ENCODE measurements at regions not wholly inside any gene's neighbourhood (a gene's known extent, or its start where the extent isn't known, plus 50 kb on each side); places are given as distances from the start of the nearest gene placed in this dataset.

DNA sequence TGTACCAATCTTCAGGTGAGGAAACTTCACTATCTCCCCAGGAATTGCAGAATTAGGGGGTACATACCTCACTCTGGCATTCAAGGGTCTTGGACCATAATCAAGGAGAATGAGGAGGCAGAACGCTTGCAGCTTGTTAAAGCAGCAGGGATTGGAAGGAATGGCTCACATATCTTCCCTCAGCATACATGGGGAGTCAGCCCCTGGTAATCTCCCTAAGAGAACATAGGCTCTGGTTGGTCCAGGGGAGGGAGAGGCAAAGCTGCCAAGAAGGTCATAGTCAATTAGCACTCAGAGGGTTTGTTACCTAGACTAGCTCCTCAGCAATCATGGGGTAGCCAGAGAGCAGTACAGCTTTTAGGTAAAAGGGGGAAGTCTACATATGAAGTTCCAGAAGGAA, 256.8 kb downstream of the INSC start:
- no peak for ATAC-seq
- TF ChIP-seq POLR2A (IDR thresholded peaks at IDR 0.05), result no peak
- TF ChIP-seq, protein P1, sequence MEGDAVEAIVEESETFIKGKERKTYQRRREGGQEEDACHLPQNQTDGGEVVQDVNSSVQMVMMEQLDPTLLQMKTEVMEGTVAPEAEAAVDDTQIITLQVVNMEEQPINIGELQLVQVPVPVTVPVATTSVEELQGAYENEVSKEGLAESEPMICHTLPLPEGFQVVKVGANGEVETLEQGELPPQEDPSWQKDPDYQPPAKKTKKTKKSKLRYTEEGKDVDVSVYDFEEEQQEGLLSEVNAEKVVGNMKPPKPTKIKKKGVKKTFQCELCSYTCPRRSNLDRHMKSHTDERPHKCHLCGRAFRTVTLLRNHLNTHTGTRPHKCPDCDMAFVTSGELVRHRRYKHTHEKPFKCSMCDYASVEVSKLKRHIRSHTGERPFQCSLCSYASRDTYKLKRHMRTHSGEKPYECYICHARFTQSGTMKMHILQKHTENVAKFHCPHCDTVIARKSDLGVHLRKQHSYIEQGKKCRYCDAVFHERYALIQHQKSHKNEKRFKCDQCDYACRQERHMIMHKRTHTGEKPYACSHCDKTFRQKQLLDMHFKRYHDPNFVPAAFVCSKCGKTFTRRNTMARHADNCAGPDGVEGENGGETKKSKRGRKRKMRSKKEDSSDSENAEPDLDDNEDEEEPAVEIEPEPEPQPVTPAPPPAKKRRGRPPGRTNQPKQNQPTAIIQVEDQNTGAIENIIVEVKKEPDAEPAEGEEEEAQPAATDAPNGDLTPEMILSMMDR (IDR thresholded peaks at IDR 0.05), result no peak
- 45 to 76% (median 55%) methylated on average over 1 of the region's 1 CpG for WGBS, 4 donors

DNA sequence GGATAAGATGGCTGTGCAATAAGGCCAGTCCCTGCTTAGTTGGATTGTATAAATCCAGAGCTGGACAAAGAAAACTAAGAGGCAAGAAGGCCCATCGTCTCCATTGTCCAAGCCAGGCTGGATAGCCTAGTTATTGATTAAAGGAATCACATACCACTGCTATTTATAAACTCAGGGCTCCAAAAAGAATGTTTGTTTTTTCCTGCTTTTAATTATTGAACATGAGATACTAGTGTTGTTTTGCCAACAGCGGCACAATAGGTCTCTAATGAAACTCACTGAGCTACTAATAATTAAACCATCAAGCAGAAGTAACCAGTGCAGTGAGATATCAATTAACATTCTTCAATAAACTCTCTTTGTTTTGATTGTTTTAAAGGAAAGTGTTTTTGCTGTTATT, 259.7 kb downstream of the INSC start:
- intact Hi-C loops (cut with DNase I), result no loop called here
- TF ChIP-seq POLR2A (IDR thresholded peaks at IDR 0.05), result no peak
- TF ChIP-seq, protein P1 (IDR thresholded peaks at IDR 0.05), result no peak
- DNase-seq, result no peak
- ATAC-seq, result no peak
- WGBS, 4 donors, result 79 to 96% (median 82%) methylated on average over 2 of the region's 2 CpGs
- Histone ChIP-seq H3K4me1 (no peaks in the 10 kb centered on the region), H3K36me3 (no peaks in the 10 kb centered on the region), H3K9me3 (peaks cover 0 to 18% (median 2%) of the 10 kb centered on the region in 12 donors), H3K27me3 (peaks cover 0 to 2% (median 0%) of the 10 kb centered on the region in 9 donors), H3K27ac (no peak overlapping the region), H3K4me3 (no peak overlapping the region)

More for the DNA sequence above, 256.8 kb downstream of the INSC start:
- H3K9me3 ChIP-seq, result no peaks in the 10 kb centered on the region
- H3K36me3 ChIP-seq, result no peaks in the 10 kb centered on the region
- H3K4me1 ChIP-seq, result no peaks in the 10 kb centered on the region
- no peak overlapping the region for H3K4me3 ChIP-seq
- H3K27me3 ChIP-seq, result peaks cover 0 to 2% (median 0%) of the 10 kb centered on the region in 9 donors
- H3K27ac ChIP-seq, result no peak overlapping the region
- no peak for DNase-seq
- intact Hi-C loops (cut with DNase I), result no loop called here

DNA sequence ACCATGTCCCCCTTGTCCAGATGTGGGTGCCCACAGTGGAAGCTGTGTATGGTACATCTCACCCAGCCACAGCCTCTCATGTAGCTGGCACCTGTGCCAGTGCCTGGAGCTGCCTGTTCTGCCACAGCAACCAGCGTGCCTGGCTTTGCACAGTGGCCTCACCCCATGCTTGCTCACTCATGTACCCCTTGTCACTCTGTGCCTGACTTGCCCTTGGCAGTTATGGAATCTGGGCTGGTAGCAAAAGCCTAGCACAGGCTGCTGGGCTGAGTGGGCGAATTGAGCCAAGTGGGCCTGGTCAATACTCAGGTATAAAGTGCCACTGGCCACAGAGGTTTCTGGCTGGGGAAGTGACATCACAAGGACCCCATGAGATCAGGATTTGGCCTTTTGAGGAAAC, 264.2 kb downstream of the INSC start:
- 93 to 97% (median 95%) methylated on average over 2 of the region's 2 CpGs for WGBS, 4 donors
- intact Hi-C loops (cut with DNase I), result no loop called here
- Histone ChIP-seq H3K36me3 (no peaks in the 10 kb centered on the region), H3K4me1 (no peaks in the 10 kb centered on the region), H3K27ac (no peak overlapping the region), H3K27me3 (no peaks in the 10 kb centered on the region), H3K9me3 (peaks cover 0 to 18% (median 2%) of the 10 kb centered on the region in 12 donors), H3K4me3 (no peak overlapping the region)
- ATAC-seq, result no peak
- no peak for TF ChIP-seq POLR2A (IDR thresholded peaks at IDR 0.05)
- TF ChIP-seq, protein P1 (IDR thresholded peaks at IDR 0.05), result no peak
- no peak for DNase-seq

DNA sequence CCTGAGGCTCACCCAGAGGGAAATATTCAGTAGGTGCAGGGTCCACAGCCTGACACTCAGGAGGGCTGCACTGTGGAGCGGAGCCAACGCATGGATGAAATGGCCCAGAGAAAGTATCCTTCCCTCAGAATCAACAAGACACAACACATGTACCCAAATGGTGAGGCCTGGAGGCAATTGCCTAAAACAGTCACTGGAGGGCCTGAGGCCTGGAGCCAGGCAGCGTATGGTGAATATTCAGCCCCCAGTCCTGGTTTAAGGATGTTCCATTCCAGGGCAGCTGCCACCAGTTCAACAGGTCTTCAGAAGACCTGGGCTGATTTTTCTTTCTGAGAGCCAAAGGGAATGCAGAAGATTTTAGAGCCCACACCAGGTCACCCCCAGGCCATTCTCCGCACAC, 264.8 kb downstream of the INSC start:
- ATAC-seq (no peak), DNase-seq (no peak)
- TF ChIP-seq, protein P1 (IDR thresholded peaks at IDR 0.05), result no peak
- no peak for TF ChIP-seq POLR2A (IDR thresholded peaks at IDR 0.05)
- Histone ChIP-seq H3K27ac (no peak overlapping the region), H3K4me3 (no peak overlapping the region), H3K4me1 (no peaks in the 10 kb centered on the region), H3K9me3 (peaks cover 0 to 18% (median 2%) of the 10 kb centered on the region in 12 donors), H3K27me3 (no peaks in the 10 kb centered on the region), H3K36me3 (no peaks in the 10 kb centered on the region)
- 73 to 98% (median 83%) methylated on average over 4 of the region's 4 CpGs for WGBS, 4 donors
- intact Hi-C loops (cut with DNase I), result no loop called here
